Breast epithelium (tissue), 4 donors: ENCODE measurements at regions not wholly inside any gene's neighbourhood (a gene's known extent, or its start where the extent isn't known, plus 50 kb on each side); places are given as distances from the start of the nearest gene placed in this dataset.

Experiments used
- DNase-seq, 2 donors: peaks; one replicate each; pipeline ENCODE4 v3.0.0-alpha.2; 2019; ENCODE audit warnings: low spot score in 2 of 2
- H3K27ac ChIP-seq, 2 donors: fragments of 200-600 bp; sonication (generic) in 1 of 2; one replicate each; pipeline ENCODE4 v1.5.1; 2016 to 2019; ENCODE audit warnings: mild to moderate bottlenecking in 1 of 2
- H3K27me3 ChIP-seq, 2 donors: fragments of 200-600 bp; sonication (generic) in 1 of 2; one replicate each; pipeline versions ENCODE4 v1.5.1 to v1.6.0; 2017 to 2019; ENCODE audit warnings: control low read depth in 1 of 2, mild to moderate bottlenecking in 1 of 2
- H3K36me3 ChIP-seq: fragments of 200-600 bp; one replicate; pipeline ENCODE4 v1.5.1; 2019
- H3K4me1 ChIP-seq, 2 donors: fragments of 200-600 bp; sonication (generic); one replicate each; pipeline ENCODE4 v1.5.1; 2016 to 2019; ENCODE audit warnings: control low read depth in 1 of 2
- H3K4me3 ChIP-seq, 3 donors: fragments of 200-600 bp; sonication (generic); 1 replicate in 2 of 3; 2 replicates in 1 of 3; pipeline ENCODE4 v1.5.1; 2016 to 2019; ENCODE audit warnings: mild to moderate bottlenecking in 3 of 3, moderate library complexity in 2 of 3
- H3K9me3 ChIP-seq, 2 donors: fragments of 200-600 bp; sonication (generic) in 1 of 2; one replicate each; pipeline ENCODE4 v1.5.1; 2016 to 2019; ENCODE audit warnings: control low read depth in 1 of 2
- POLR2A ChIP-seq: fragments of 450-650 bp; IDR thresholded peaks from one replicate; pipeline ENCODE4 v1.6.1; 2016; ENCODE audit warnings: antibody characterized with exemption, mild to moderate bottlenecking, moderate library complexity
- POLR2AphosphoS5 ChIP-seq, 3 donors: sonication (generic); formaldehyde crosslinking; IDR thresholded peaks; one replicate each; pipeline ENCODE4 v1.6.1; 2017; ENCODE audit warnings: antibody characterized with exemption in 3 of 3
- intact Hi-C: fragments of 100-400 bp; cut with DNase I; formaldehyde crosslinking; loops from one replicate; pipeline ENCODE4 v1.15.1; 2023; ENCODE audit warnings: low total_unique reads
- TF ChIP-seq, protein P1 (sequence below), 3 donors: fragments of 450-650 bp; IDR thresholded peaks; one replicate each; pipeline ENCODE4 v1.5.1; 2016 to 2017; ENCODE audit warnings: antibody characterized with exemption in 3 of 3, mild to moderate bottlenecking in 3 of 3, moderate library complexity in 3 of 3

DNA sequence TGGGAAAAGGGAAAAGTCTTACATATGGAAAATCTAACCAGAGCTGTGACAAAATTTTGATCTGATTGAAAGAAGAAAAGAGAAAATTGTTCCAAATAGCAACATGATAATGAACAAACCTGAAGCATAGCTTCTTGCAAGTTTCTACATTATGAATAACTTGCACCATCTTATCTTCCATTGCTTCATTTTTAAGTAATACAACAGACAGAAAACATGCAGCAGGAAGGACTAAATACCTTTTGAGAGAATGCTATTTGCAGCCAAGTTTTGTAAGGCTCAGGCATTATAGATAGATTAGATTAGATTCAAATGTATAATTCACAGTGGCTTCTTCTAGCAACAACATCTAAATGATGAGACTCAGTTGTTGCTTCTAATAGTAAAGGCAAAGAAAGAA, 441.4 kb downstream of the AEBP2 start:
- TF ChIP-seq POLR2A (no peak), POLR2AphosphoS5 (IDR thresholded peaks at IDR 0.05) (no peak)
- TF ChIP-seq, protein P1, sequence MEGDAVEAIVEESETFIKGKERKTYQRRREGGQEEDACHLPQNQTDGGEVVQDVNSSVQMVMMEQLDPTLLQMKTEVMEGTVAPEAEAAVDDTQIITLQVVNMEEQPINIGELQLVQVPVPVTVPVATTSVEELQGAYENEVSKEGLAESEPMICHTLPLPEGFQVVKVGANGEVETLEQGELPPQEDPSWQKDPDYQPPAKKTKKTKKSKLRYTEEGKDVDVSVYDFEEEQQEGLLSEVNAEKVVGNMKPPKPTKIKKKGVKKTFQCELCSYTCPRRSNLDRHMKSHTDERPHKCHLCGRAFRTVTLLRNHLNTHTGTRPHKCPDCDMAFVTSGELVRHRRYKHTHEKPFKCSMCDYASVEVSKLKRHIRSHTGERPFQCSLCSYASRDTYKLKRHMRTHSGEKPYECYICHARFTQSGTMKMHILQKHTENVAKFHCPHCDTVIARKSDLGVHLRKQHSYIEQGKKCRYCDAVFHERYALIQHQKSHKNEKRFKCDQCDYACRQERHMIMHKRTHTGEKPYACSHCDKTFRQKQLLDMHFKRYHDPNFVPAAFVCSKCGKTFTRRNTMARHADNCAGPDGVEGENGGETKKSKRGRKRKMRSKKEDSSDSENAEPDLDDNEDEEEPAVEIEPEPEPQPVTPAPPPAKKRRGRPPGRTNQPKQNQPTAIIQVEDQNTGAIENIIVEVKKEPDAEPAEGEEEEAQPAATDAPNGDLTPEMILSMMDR (IDR thresholded peaks at IDR 0.05) = no peak
- Histone ChIP-seq H3K9me3 (no peaks in the 10 kb centered on the region), H3K4me3 (no peak overlapping the region), H3K27me3 (no peaks in the 10 kb centered on the region), H3K27ac (no peak overlapping the region), H3K4me1 (no peaks in the 10 kb centered on the region), H3K36me3 (no peaks in the 10 kb centered on the region)
- intact Hi-C loops = no loop called here
- DNase-seq = no peak

DNA sequence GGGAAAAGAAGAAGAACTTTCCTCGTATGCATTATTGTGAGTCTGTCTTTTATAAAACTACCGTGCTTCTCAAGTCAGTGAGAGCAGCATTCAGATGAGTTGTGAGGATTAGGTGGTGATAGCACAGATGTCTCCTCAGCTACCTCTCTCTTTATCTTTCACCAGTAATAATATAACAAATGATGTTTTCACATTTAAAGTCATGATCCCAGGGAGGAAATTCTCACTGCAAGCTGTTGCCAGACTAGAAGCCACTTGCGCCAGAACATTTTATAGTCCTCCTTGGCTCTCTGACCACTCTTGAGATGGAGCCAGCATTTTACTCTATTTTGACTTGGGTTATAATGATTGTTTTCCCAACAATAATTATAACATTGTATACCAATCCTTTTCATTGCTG, 443.1 kb downstream of the AEBP2 start:
- intact Hi-C loops = no loop called here
- H3K27ac ChIP-seq = no peak overlapping the region
- no peaks in the 10 kb centered on the region for H3K4me1 ChIP-seq

DNA sequence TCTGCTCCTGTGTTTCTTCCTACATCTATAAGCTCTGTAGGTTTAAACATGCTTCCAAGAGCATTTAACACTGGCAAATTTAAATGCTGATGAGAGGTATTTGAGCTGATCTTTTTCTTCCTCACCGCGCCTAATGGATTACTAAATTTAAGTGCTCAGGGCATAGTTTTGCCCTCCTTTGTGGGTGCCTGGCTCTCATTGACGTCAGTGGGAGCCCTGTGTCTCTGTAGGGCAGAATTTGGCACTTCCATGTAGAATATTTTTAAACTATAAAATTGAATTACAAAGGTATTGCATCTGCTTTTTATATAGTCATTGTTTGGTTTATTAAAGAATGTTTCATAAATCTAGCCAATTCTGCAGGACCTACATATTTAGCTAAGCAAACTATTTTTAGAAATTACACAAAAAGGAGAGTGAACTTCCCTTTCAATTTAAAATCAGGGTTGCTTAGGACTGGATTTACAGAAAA, 444.8 kb downstream of the AEBP2 start:
- Histone ChIP-seq H3K27ac (no peak overlapping the region), H3K9me3 (no peaks in the 10 kb centered on the region), H3K4me3 (no peak overlapping the region), H3K36me3 (no peaks in the 10 kb centered on the region), H3K27me3 (no peaks in the 10 kb centered on the region), H3K4me1 (no peaks in the 10 kb centered on the region)
- intact Hi-C loops = no loop called here
- no peak for DNase-seq
- TF ChIP-seq, protein P1 (IDR thresholded peaks at IDR 0.05) = no peak
- TF ChIP-seq POLR2A = no peak
- TF ChIP-seq POLR2AphosphoS5 (IDR thresholded peaks at IDR 0.05) = no peak

More for the DNA sequence above, 443.1 kb downstream of the AEBP2 start:
- no peak for DNase-seq
- Histone ChIP-seq H3K36me3 (no peaks in the 10 kb centered on the region), H3K9me3 (no peaks in the 10 kb centered on the region), H3K27me3 (no peaks in the 10 kb centered on the region), H3K4me3 (no peak overlapping the region)
- TF ChIP-seq POLR2AphosphoS5 (IDR thresholded peaks at IDR 0.05) = no peak
- TF ChIP-seq, protein P1 (IDR thresholded peaks at IDR 0.05) = no peak
- TF ChIP-seq POLR2A = no peak

DNA sequence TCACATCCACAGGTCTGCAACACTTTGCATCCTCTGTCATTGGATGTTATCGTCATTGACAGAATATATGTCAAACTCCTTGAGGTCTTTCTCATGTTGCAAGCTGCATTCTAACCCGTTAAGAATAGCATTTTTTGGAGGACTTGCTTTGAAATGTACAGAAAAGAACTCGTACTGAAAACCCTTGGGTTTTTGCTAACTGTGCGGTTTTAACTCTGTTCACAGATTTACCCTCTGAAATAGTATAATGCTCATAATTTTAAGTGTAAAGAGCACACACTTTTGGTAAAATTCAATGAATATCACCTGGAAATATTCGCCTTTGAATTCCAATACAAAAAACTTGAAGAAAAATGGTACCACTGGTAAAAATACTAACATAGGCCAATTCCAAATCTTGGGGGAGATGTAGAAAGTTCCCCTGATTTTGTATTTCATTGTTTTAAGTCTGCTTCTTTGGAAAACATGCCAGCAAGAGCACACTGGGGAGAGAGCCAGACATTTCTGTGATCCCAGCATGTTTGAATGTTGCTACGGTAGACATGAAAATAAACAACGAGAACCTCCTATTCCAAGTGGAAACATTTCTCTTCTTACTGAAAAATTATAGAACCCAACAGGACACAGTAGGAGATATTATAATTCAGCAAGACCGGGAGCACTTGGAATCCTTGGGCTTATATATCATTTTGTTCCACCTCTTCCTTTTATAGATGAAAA, 446.0 kb downstream of the AEBP2 start:
- Histone ChIP-seq H3K4me1 (no peaks in the 10 kb centered on the region), H3K9me3 (no peaks in the 10 kb centered on the region), H3K27ac (no peak overlapping the region), H3K4me3 (no peak overlapping the region), H3K36me3 (no peaks in the 10 kb centered on the region), H3K27me3 (no peaks in the 10 kb centered on the region)
- no peak for DNase-seq
- intact Hi-C loops = no loop called here
- TF ChIP-seq, protein P1 (IDR thresholded peaks at IDR 0.05) = no peak
- no peak for TF ChIP-seq POLR2AphosphoS5 (IDR thresholded peaks at IDR 0.05)
- TF ChIP-seq POLR2A = no peak

DNA sequence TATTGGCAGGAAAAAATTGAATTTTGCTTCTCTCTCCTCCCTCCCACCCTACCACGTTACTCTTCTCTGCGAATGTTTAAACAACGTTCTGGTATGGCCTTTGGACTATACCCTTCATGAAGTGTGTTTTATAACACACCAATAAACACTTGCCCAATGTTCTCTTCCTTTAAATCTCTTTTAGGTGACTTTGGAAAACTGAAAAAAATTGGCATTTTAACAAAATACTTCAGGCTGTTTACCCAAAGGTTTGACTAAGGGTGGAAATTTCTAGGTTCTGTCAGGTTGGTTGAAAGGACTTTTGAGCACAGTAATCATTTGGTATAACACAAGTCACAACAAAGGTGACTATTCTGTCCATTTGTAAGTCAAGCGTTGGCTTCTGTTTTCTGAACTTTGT, 446.8 kb downstream of the AEBP2 start:
- H3K4me3 ChIP-seq = no peak overlapping the region
- no peaks in the 10 kb centered on the region for H3K4me1 ChIP-seq
- DNase-seq = no peak
- H3K27ac ChIP-seq = no peak overlapping the region
- H3K36me3 ChIP-seq = no peaks in the 10 kb centered on the region
- H3K9me3 ChIP-seq = no peaks in the 10 kb centered on the region
- H3K27me3 ChIP-seq = no peaks in the 10 kb centered on the region
- intact Hi-C loops = no loop called here
- TF ChIP-seq POLR2AphosphoS5 (IDR thresholded peaks at IDR 0.05) (no peak), POLR2A (no peak)
- TF ChIP-seq, protein P1 (IDR thresholded peaks at IDR 0.05) = no peak
